AML-193 (cell line): ENCODE measurements at regions not wholly inside any gene's neighbourhood (a gene's known extent, or its start where the extent isn't known, plus 50 kb on each side); places are given as distances from the start of the nearest gene placed in this dataset.
A peak's percentile ranks its signal among the peaks of the same experiment; 100 is the strongest.

ENCODE experiments used
- DNase-seq, 2 experiments: peaks; one replicate each; lab custom pipeline; 2025; lab: John Stamatoyannopoulos, UW

DNA sequence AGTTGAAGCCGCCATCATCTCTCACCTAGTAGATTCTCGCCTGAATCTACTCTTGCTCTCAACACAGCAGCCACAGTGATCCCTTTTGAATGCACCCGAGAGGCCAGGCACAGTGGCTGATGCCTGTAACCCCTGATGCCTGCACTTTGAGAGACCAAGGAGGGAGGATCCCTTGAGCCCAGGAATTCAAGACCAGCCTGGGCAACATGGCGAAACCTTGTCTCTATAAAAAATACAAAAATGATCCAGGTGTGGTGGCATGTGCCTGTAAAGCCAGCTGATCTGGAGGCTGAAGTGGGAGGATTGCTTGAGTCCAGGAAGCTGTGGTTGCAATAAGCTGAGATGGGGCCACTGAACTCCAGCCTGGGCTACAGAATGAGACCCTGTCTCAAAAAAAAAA, 60.3 kb upstream of the EML4 start:
- no peak for DNase-seq

DNA sequence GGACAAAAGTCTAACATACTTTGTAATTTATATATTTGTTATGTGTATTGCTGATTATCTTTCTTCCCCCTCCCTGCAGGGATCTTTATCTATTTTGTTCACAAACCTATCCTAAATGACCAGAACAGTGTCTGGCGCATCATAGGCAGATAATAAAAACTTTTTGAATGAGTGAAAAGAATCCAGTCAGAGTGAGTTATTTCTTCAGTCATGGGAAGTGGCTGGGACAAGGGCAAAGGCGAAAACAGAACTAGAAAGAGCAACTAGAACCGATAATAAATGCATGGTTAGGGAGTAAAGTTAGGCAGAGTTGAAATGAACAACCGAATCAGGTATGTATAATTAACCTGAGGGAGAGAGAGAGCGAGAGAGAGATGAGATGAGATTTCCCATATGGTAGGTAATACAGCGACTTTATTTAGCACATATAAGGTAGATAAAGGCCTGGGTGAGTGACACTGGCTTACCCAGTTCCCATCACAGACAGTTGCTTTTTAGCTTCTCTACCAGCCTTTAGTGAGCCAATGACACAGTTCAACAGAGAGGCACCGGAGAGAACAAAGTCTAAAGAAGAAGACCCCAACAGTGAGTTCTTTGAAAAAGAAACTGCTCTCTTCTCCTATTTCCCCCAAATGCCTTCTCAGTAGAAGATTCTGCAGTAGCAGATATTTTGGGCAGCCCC, 59.1 kb upstream of the EML4 start:
- no peak for DNase-seq

DNA sequence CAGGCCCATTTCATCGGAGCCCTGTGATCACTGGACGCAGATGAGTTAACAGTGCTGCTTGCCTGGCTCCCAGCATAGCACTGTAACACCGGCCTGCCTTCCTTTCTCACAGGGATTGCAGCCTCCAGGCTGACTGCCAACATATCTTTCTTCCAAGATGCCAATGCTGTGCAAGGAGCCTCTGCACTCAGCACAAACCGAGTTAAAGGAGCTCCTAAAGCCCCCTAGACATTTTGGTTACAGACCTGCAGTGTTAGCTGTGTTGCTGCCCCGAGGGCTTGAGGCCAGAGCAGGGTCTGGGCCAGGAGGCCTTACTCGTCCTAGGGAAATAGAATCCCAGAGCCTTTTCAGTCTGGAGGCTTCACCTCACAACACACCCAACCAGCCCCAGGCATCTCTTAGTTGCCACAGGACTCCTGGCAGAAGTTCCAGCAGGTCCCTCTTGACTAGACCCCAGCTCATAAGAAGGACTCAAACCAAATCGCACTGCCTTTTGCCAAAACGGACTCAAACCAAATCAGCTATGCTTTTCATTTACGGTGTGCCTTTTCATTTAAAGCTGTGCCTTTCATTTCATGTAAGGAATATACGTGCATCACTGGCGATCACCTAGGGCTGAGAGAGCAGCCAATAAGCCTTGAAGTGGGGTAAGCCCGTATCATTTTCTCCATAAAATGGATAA, 58.4 kb upstream of the EML4 start:
- DNase-seq, result no peak

DNA sequence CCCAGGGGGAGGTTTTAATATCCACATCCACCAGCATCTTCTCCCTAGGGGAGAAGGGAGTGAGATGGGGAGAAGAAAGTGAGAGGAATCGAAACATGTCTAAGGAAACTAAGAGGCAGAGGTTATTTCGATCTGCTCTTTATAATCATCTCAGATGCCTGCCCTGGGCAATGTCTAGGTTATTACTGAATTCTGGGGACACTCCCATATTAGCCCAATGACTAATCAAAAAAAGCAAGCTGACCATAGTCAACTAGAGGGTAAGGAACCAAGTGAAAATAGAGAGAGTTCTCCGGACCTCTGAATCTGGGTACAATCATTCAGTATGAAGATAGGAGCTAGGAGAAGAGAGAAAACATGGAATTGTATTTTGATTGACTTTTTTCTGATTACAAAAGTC, 56.7 kb upstream of the EML4 start:
- no peak for DNase-seq

DNA sequence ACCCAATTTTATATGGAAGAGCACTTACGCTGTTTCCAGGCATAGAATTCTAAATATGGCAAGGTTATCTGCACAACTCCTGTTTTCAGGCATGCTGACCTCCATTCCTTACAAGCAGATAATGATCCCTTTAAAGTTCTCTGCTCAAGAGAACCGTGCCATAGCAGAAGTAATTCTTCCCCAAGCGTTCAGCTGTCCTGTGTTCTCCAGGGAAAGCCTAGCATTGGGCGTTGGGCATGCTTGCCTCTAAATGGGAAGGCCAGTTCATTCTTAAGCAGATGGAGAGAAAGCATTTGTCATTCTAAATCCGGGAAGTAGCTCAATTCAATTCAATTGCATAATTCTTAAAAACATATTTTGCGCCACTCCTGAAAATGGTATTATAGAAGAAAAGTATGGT, 55.7 kb upstream of the EML4 start:
- DNase-seq, result no peak

DNA sequence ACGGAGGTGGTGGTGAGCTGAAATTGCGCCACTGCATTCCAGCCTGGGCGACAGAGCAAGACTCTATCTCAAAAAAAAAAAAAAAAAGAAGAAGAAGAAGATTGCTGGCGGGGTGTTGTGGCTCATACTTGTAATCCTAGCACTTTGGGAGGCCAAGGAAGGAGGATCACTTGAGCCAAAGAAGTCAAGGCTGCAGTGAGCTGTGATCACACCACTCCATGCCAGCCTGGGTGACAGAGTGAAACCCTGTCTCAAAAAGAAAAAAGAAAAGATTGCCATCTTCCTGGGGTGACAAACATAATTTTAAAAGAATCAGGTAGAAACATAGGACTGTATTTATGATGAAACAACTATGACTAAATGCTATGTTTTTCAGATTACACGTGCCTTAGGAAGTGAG, 55.1 kb upstream of the EML4 start:
- no peak for DNase-seq

DNA sequence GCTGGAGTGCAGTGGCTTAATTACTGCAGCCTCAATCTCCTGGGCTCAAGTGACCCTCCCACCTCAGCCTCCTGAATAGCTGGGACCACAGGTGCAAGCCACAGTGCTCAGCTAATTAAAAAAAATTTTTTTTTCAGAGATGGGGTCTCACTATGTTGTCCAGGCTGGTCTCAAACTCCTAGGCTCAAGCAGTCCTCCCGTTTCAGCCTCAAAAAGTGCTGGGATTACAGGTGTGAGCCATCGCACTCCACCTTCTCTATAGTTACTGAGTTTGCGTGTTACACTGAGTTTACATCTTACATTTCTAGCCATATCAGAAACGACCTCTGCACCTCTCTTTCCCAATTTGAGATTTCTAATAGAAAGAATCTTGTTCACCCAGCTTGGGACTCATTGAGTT, 53.6 kb upstream of the EML4 start:
- no peak for DNase-seq

DNA sequence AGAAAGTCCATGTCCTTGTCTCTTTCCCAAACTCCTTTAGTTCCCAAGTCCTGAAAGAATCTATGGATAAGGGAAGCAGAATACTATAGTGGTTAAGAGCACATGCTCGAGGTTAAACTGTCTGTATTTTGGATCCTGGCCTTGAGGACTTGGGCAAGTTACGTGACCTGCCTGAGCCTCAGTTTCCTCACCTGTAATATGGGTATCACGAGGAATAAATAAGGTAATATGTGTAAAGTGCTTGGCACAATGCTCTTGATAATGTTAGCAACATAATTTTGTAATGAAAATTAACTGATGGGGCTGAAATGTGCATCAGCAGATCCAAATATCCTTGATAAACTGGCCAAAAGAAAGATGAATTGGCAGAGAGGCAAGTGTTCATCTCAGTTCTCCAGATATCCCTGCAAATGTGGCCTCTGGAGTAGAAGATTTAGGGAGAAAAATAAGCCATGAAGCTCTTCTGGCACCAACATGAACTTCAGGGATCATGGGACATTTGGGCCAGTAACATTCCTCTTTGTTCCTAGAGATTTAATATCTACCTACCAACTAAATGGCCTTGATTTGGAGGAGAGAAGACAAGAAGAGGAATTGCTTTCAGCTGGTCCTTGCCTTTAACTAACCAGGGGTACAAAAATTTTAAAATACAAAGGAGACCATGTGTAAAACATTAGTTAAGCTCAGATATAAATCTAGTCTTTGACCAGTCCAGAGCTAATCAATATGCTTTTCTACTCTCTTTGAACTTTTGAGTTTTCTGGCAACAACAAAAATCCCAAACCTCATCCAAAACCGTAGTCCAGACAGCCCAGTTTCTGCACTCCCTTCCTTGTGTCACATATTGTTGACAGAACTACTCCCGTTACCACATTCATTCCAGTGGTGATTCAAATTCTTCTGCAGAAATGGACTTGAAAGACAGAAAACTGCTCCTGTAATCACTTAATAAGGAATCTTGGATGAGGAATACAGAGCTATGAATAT, 52.7 kb upstream of the EML4 start:
- DNase-seq, result no peak

DNA sequence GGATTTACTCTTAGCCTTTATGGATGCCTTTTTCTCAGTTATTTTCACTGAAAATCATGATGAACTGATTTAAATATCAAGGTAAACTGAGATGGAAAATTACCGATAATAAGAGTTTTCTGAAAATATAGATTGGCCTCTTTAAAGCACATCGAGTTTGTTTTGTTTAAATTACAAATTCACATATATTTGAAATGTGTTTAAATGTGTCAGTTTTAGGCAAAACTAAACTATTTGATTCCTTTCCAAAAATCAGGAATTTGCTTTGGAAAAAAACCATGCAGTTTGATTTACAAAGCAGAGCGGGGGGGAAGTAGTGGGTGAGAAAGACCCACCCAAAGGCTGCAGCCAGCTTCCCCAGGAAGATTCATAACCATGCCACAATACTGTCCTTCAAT, 52.0 kb upstream of the EML4 start:
- no peak for DNase-seq

DNA sequence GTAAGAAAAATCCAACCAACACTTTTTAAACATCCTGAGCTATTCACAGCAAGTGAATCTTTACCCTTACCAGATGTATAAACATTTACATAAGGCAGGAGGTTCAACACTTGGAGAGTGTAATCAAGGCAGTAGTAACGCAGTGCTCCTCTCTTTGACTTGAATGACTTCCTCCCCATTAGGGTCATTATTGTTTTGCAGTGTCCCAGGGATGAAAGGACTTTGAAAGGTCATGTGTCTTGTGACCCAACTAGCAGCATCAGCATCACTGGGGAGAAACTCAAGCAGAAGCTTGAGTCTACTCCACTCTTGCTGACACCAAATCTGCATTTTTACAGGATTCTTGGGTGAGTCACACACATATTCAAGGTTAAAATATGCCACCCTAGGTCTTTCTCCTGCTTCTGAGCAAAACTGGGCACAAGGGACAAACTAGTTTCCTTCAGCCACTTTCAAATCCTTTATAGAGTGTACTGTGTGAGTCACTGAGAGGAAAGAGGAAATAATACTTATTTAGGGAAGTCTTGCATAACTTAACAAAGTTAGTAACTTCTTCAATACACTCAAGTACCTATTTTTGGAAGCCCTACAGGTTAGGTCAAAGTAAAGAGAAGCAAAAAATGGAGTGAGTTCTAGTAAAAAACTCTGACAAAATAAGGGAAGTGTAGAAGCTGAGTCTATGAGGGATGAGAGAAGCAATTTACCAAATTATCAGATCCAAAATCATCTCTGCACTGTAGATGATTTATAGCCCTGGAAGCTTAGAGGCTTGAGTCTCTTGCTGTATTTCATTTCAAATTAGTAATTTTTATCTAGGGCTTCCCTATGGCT, 51.0 kb upstream of the EML4 start:
- DNase-seq, result peak; percentile 85 to 91

DNA sequence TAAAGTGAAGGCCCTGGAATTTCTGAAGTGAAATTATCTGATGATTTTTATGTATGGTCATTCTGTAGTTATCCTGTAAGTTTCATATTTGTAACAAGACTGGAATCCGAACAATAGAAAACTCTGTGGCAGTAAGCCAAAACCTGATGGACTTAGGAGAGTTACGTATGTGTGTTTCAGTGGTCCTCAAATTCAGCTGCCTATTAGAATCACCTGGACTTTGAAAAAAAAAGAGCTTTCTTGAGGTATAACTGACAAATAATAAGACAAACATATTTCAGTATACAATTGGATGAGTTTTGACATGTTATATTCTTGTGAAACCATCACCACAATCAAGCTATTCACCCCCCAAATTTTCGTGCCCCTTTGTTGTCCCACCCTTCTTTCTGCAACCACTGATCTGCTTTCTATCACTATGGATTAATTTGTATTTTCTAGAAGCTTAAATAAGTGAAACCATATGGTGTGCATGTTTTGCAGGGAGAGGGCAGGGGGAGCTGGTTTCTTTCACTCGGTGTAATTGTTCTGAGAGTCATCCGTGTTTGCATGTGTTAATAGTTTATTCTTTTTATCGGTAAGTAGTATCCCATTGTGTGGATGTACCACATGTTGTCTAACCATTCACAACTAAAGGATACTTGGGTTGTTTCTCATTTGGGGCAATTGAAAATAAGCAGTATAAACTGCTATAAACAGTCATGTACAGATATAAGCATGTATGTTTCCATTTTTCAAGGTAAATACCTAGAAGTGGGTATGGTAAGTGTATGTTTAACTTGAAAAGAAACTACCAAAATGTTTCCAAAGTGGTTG, 50.2 kb upstream of the EML4 start:
- no peak for DNase-seq
